GM12864 (cell line): ENCODE measurements at regions not wholly inside any gene's neighbourhood (a gene's known extent, or its start where the extent isn't known, plus 50 kb on each side); places are given as distances from the start of the nearest gene placed in this dataset.

Experiments
- DNase-seq: peaks from one replicate; pipeline ENCODE4 v3.0.0-alpha.2; 2011; ENCODE audit warnings: low read depth
- H3K4me3 ChIP-seq: 2 replicates; pipeline ENCODE4 v1.5.1; 2011; ENCODE audit warnings: mild to moderate bottlenecking, low read depth, low read length, control low read depth
- CTCF ChIP-seq: IDR thresholded peaks from 2 replicates; pipeline ENCODE4 v1.5.1; 2011; ENCODE audit warnings: low read depth, mild to moderate bottlenecking, moderate library complexity, low read length, control low read depth, inconsistent platforms; ENCODE audit errors: missing control alignments

GRCh38 chr6:139442188-139442671 lies 67.8 kb upstream of the CITED2 start:
- no peak overlapping the region for H3K4me3 ChIP-seq
- TF ChIP-seq CTCF: no peak
- DNase-seq: no peak

- no peak for DNase-seq
- H3K4me3 ChIP-seq: no peak overlapping the region
- TF ChIP-seq CTCF: no peak
Observed at GRCh38 chr6:139439349-139439748, 64.9 kb upstream of the CITED2 start.

- DNase-seq: no peak
- no peak for TF ChIP-seq CTCF
- no peak overlapping the region for H3K4me3 ChIP-seq
Observed at GRCh38 chr6:139438775-139439174, 64.3 kb upstream of the CITED2 start.

GRCh38 chr6:139436957-139437348 lies 62.5 kb upstream of the CITED2 start:
- no peak for TF ChIP-seq CTCF
- DNase-seq: no peak
- H3K4me3 ChIP-seq: no peak overlapping the region

GRCh38 chr6:139436200-139436956 lies 61.9 kb upstream of the CITED2 start:
- no peak overlapping the region for H3K4me3 ChIP-seq
- no peak for DNase-seq
- TF ChIP-seq CTCF: no peak

GRCh38 chr6:139433631-139434419 lies 59.4 kb upstream of the CITED2 start:
- no peak for DNase-seq

More at GRCh38 chr6:139433631-139434419, 59.4 kb upstream of the CITED2 start:
- TF ChIP-seq CTCF: no peak
- H3K4me3 ChIP-seq: no peak overlapping the region
